Fibroblast of lung (primary cell): ENCODE measurements at regions not wholly inside any gene's neighbourhood (a gene's known extent, or its start where the extent isn't known, plus 50 kb on each side); places are given as distances from the start of the nearest gene placed in this dataset.

ENCODE experiments used
- DNase-seq, 2 donors: peaks; one replicate each; pipeline versions ENCODE4 v3.0.0 to v3.0.0-alpha.2; 2010; ENCODE audit warnings: low read depth in 2 of 2
- H2AFZ ChIP-seq: 2 replicates; pipeline ENCODE4 v1.5.1; 2012; ENCODE audit warnings: low read length, control low read depth, inconsistent platforms
- H3K27ac ChIP-seq: 2 replicates; pipeline ENCODE4 v1.5.1; 2011; ENCODE audit warnings: low read length, control low read depth; ENCODE audit not compliant: insufficient read depth
- H3K27me3 ChIP-seq: 2 replicates; pipeline ENCODE4 v1.5.1; 2011; ENCODE audit warnings: mild to moderate bottlenecking, low read length; ENCODE audit not compliant: control insufficient read depth, insufficient read depth
- H3K36me3 ChIP-seq: 2 replicates; pipeline ENCODE4 v1.5.1; 2011; ENCODE audit warnings: low read length; ENCODE audit not compliant: control insufficient read depth, insufficient read depth
- H3K4me1 ChIP-seq: 2 replicates; pipeline ENCODE4 v1.5.1; 2011; ENCODE audit warnings: low read length; ENCODE audit not compliant: control insufficient read depth, insufficient read depth; ENCODE audit errors: extremely low read depth
- H3K4me2 ChIP-seq: 2 replicates; pipeline ENCODE4 v1.5.1; 2011; ENCODE audit warnings: low read length, control low read depth; ENCODE audit not compliant: insufficient read depth; ENCODE audit errors: extremely low read depth
- H3K4me3 ChIP-seq, 4 experiments: fragments of 200-600 bp in 1 of 4; sonication (generic) in 1 of 4; replicated peaks in 1 of 4; 2 replicates each; pipeline ENCODE4 v1.5.1; 2011 to 2016; ENCODE audit warnings: low read length in 4 of 4, low read depth in 3 of 4, mild to moderate bottlenecking in 3 of 4, control low read depth in 2 of 4, inconsistent platforms in 1 of 4, mixed read lengths in 1 of 4; ENCODE audit not compliant: insufficient read depth in 1 of 4; ENCODE audit errors: control extremely low read depth in 1 of 4
- H3K79me2 ChIP-seq: 2 replicates; pipeline ENCODE4 v1.5.1; 2012; ENCODE audit warnings: mild to moderate bottlenecking, low read length, inconsistent platforms; ENCODE audit not compliant: control insufficient read depth, insufficient read depth
- H3K9ac ChIP-seq: 2 replicates; pipeline ENCODE4 v1.5.1; 2011; ENCODE audit warnings: mild to moderate bottlenecking, low read length, control low read depth; ENCODE audit not compliant: insufficient read depth
- H3K9me3 ChIP-seq: 2 replicates; pipeline ENCODE4 v1.5.1; 2012; ENCODE audit warnings: low read depth, low read length; ENCODE audit not compliant: control insufficient read depth, insufficient read depth
- H4K20me1 ChIP-seq: 2 replicates; pipeline ENCODE4 v1.5.1; 2011; ENCODE audit warnings: low read length; ENCODE audit not compliant: control insufficient read depth, insufficient read depth; ENCODE audit errors: extremely low read depth
- EZH2 ChIP-seq: IDR thresholded peaks from 2 replicates; pipeline ENCODE4 v1.5.1; 2012; ENCODE audit warnings: low read length, control low read depth, mild to moderate bottlenecking; ENCODE audit errors: missing control alignments
- TF ChIP-seq, protein P1 (sequence below), 2 donors: IDR thresholded peaks in 1 of 2; conservative IDR thresholded peaks in 1 of 2; 1 replicate in 1 of 2; 2 replicates in 1 of 2; pipeline ENCODE4 v1.5.1; 2011 to 2012; ENCODE audit warnings: low read length in 2 of 2, control low read depth in 1 of 2, inconsistent platforms in 1 of 2, low read depth in 1 of 2, mild to moderate bottlenecking in 1 of 2

DNA sequence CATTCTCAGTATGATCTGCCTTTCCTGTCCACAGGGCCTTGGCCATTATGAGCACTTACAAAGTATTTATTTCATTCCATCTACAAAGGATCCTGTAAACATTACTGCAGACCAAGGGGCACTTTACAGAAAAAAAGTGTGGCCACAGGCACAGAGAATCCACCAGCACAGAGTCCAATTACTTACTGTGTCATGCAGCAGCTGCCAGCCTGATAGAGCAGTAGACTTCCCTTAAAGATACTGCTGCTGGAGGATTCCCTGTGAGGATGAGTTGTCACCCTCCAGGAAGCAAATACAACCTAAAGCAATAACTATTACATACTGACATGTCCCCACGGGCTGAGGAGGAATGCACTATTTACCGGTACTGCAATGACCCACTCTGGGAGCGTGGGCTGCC is 97.1 kb upstream of the COG2 start:
- DNase-seq, result no peak
- H3K79me2 ChIP-seq, result no peaks in the 10 kb centered on the region
- H3K4me2 ChIP-seq, result no peak overlapping the region
- no peaks in the 10 kb centered on the region for H4K20me1 ChIP-seq
- no peaks in the 10 kb centered on the region for H3K4me1 ChIP-seq
- no peaks in the 10 kb centered on the region for H3K27me3 ChIP-seq
- no peaks in the 10 kb centered on the region for H3K9me3 ChIP-seq
- no peak overlapping the region for H2AFZ ChIP-seq
- no peak overlapping the region for H3K9ac ChIP-seq
- no peaks in the 10 kb centered on the region for H3K36me3 ChIP-seq
- no peak overlapping the region for H3K27ac ChIP-seq
- no peak overlapping the region for H3K4me3 ChIP-seq
- no peak for TF ChIP-seq EZH2
- TF ChIP-seq, protein P1, sequence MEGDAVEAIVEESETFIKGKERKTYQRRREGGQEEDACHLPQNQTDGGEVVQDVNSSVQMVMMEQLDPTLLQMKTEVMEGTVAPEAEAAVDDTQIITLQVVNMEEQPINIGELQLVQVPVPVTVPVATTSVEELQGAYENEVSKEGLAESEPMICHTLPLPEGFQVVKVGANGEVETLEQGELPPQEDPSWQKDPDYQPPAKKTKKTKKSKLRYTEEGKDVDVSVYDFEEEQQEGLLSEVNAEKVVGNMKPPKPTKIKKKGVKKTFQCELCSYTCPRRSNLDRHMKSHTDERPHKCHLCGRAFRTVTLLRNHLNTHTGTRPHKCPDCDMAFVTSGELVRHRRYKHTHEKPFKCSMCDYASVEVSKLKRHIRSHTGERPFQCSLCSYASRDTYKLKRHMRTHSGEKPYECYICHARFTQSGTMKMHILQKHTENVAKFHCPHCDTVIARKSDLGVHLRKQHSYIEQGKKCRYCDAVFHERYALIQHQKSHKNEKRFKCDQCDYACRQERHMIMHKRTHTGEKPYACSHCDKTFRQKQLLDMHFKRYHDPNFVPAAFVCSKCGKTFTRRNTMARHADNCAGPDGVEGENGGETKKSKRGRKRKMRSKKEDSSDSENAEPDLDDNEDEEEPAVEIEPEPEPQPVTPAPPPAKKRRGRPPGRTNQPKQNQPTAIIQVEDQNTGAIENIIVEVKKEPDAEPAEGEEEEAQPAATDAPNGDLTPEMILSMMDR (conservative IDR thresholded peaks at IDR 0.05 in 1 of 2, IDR thresholded peaks at IDR 0.05 in 1 of 2; ENCODE audit: low read depth in 1 of 2, low read length in 2 of 2), result no peak

DNA sequence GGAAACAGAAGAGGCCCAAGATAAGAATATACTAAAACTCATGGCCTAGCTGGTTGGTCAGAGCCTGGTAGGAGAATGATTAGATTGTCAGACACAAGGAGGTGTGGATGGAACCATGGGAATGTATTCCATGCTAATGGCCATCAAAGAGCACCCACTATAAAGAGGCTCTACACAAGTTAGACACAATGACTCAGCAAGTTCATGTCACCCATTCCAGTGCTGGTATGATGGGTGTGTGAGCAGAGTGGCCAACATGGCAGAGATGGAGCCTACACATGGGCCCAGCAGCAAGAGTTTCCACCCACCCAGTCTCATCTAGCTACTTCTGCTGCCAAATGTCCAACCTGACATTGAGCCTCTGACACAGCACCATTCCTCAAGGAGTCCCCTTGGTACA is 97.5 kb upstream of the COG2 start:
- no peaks in the 10 kb centered on the region for H3K9me3 ChIP-seq
- no peaks in the 10 kb centered on the region for H3K79me2 ChIP-seq
- H3K27me3 ChIP-seq, result no peaks in the 10 kb centered on the region
- no peak overlapping the region for H3K4me2 ChIP-seq
- no peak overlapping the region for H2AFZ ChIP-seq
- DNase-seq, result no peak
- no peak overlapping the region for H3K9ac ChIP-seq
- no peaks in the 10 kb centered on the region for H3K4me1 ChIP-seq
- no peak overlapping the region for H3K4me3 ChIP-seq
- H3K27ac ChIP-seq, result no peak overlapping the region
- TF ChIP-seq EZH2, result no peak
- TF ChIP-seq, protein P1 (conservative IDR thresholded peaks at IDR 0.05 in 1 of 2, IDR thresholded peaks at IDR 0.05 in 1 of 2; ENCODE audit: low read depth in 1 of 2, low read length in 2 of 2), result no peak
- H3K36me3 ChIP-seq, result no peaks in the 10 kb centered on the region
- H4K20me1 ChIP-seq, result no peaks in the 10 kb centered on the region

DNA sequence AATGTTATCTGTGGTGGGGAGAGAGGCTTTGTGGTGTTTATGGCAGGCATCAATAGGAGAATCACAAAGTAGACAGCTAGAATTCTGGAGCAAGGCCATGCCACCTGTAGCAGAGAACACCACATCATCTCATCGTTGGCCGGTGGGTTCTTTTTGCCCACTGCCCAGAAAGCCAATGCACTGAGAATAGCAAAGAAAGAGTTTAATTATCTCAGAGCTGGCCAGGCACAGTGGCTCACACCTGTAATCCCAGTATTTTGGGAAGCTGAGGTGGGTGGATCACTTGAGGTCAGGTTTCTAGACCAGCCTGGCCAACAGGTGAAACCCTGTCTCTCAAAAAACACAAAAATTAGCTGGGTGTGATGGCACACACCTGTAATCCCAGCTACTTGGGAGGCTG is 99.2 kb upstream of the COG2 start:
- DNase-seq, result no peak
- TF ChIP-seq, protein P1 (conservative IDR thresholded peaks at IDR 0.05 in 1 of 2, IDR thresholded peaks at IDR 0.05 in 1 of 2; ENCODE audit: low read depth in 1 of 2, low read length in 2 of 2), result no peak
- TF ChIP-seq EZH2, result no peak

More for the DNA sequence above, 99.2 kb upstream of the COG2 start:
- no peak overlapping the region for H3K4me3 ChIP-seq
- no peak overlapping the region for H3K27ac ChIP-seq
- H2AFZ ChIP-seq, result no peak overlapping the region
- H3K9ac ChIP-seq, result no peak overlapping the region
- no peaks in the 10 kb centered on the region for H4K20me1 ChIP-seq
- H3K27me3 ChIP-seq, result no peaks in the 10 kb centered on the region
- no peak overlapping the region for H3K4me2 ChIP-seq
- no peaks in the 10 kb centered on the region for H3K9me3 ChIP-seq
- no peaks in the 10 kb centered on the region for H3K4me1 ChIP-seq
- H3K36me3 ChIP-seq, result no peaks in the 10 kb centered on the region
- H3K79me2 ChIP-seq, result no peaks in the 10 kb centered on the region
